CD14-positive monocyte (primary cell): ENCODE measurements at regions not wholly inside any gene's neighbourhood (a gene's known extent, or its start where the extent isn't known, plus 50 kb on each side); places are given as distances from the start of the nearest gene placed in this dataset.

Experiments used
- DNase-seq, 3 donors: peaks; one replicate each; pipeline ENCODE4 v3.0.0-alpha.2; 2011 to 2022
- H2AFZ ChIP-seq: 2 replicates; pipeline ENCODE4 v1.6.0; 2012; ENCODE audit warnings: mild to moderate bottlenecking, low read depth, low read length, inconsistent platforms; ENCODE audit not compliant: insufficient read depth, poor library complexity, severe bottlenecking
- H3K27ac ChIP-seq, 2 donors: 1 replicate in 1 of 2; 2 replicates in 1 of 2; pipeline ENCODE4 v1.5.1; 2012 to 2013; ENCODE audit warnings: low read length in 2 of 2, control low read depth in 1 of 2, inconsistent platforms in 1 of 2, low read depth in 1 of 2, mild to moderate bottlenecking in 1 of 2
- H3K27me3 ChIP-seq, 2 donors: one replicate each; pipeline versions ENCODE4 v1.6.0 to v1.6.1; 2011 to 2013; ENCODE audit warnings: low read length in 2 of 2; ENCODE audit not compliant: control insufficient read depth in 2 of 2, insufficient read depth in 2 of 2
- H3K36me3 ChIP-seq, 2 donors: replicated peaks in 1 of 2; 1 replicate in 1 of 2; 2 replicates in 1 of 2; pipeline versions ENCODE4 v1.5.1 to v1.6.1; 2012 to 2013; ENCODE audit warnings: low read length in 2 of 2, control low read depth in 1 of 2, inconsistent platforms in 1 of 2, mild to moderate bottlenecking in 1 of 2; ENCODE audit not compliant: insufficient read depth in 2 of 2, control insufficient read depth in 1 of 2
- H3K4me1 ChIP-seq, 2 donors: 1 replicate in 1 of 2; 2 replicates in 1 of 2; pipeline versions ENCODE4 v1.5.1 to v1.6.1; 2012 to 2013; ENCODE audit warnings: low read length in 2 of 2, control low read depth in 1 of 2, inconsistent platforms in 1 of 2, mild to moderate bottlenecking in 1 of 2, moderate library complexity in 1 of 2; ENCODE audit not compliant: insufficient read depth in 2 of 2, control insufficient read depth in 1 of 2
- H3K4me2 ChIP-seq: replicated peaks from 2 replicates; pipeline ENCODE3; 2012; ENCODE audit warnings: low read length, moderate library complexity, mild to moderate bottlenecking; ENCODE audit not compliant: poor library complexity, severe bottlenecking; ENCODE audit errors: extremely low read depth
- H3K4me3 ChIP-seq, 3 experiments: fragments of 200-600 bp in 1 of 3; sonication (generic) in 1 of 3; replicated peaks in 1 of 3; 1 replicate in 2 of 3; 2 replicates in 1 of 3; pipeline ENCODE4 v1.5.1; 2011 to 2013; ENCODE audit warnings: low read length in 3 of 3, mild to moderate bottlenecking in 3 of 3, control low read depth in 2 of 3, low read depth in 2 of 3, inconsistent platforms in 1 of 3, moderate library complexity in 1 of 3
- H3K79me2 ChIP-seq: 2 replicates; pipeline ENCODE4 v1.6.0; 2012; ENCODE audit warnings: mild to moderate bottlenecking, control low read depth, inconsistent platforms, low read length, moderate library complexity; ENCODE audit not compliant: insufficient read depth
- H3K9ac ChIP-seq: 2 replicates; pipeline ENCODE4 v1.6.0; 2017; ENCODE audit warnings: low read length, mild to moderate bottlenecking; ENCODE audit not compliant: insufficient read depth, poor library complexity, severe bottlenecking
- H3K9me3 ChIP-seq, 2 donors: replicated peaks in 1 of 2; 1 replicate in 1 of 2; 2 replicates in 1 of 2; pipeline versions ENCODE4 v1.5.1 to v1.6.1; 2012 to 2013; ENCODE audit warnings: low read length in 2 of 2, control low read depth in 1 of 2; ENCODE audit not compliant: control insufficient read depth in 1 of 2, insufficient read depth in 1 of 2
- H4K20me1 ChIP-seq: 2 replicates; pipeline ENCODE4 v1.6.0; 2012; ENCODE audit warnings: mild to moderate bottlenecking, low read length, control low read depth, moderate library complexity; ENCODE audit not compliant: insufficient read depth
- H3K27ac Mint-ChIP-seq, 7 donors: one replicate each; pipeline ENCODE4 v1.8.0; 2020; ENCODE audit warnings: mild to moderate bottlenecking in 7 of 7, mixed read lengths in 7 of 7, moderate library complexity in 6 of 7, inconsistent platforms in 2 of 7
- H3K27me3 Mint-ChIP-seq, 3 donors: one replicate each; pipeline ENCODE4 v1.8.0; 2021 to 2022; ENCODE audit warnings: low read depth in 3 of 3, mild to moderate bottlenecking in 3 of 3, mixed read lengths in 3 of 3, moderate library complexity in 3 of 3, inconsistent platforms in 1 of 3
- H3K36me3 Mint-ChIP-seq, 2 donors: one replicate each; pipeline ENCODE4 v1.8.0; 2020; ENCODE audit warnings: mixed read lengths in 2 of 2, inconsistent platforms in 1 of 2, mild to moderate bottlenecking in 1 of 2
- H3K4me1 Mint-ChIP-seq: one replicate; pipeline ENCODE4 v1.8.0; 2020; ENCODE audit warnings: mild to moderate bottlenecking, mixed read lengths
- H3K4me3 Mint-ChIP-seq, 2 donors: one replicate each; pipeline ENCODE4 v1.8.0; 2020; ENCODE audit warnings: mild to moderate bottlenecking in 2 of 2, mixed read lengths in 2 of 2, moderate library complexity in 1 of 2
- H3K9me3 Mint-ChIP-seq, 7 donors: one replicate each; pipeline ENCODE4 v1.8.0; 2020 to 2022; ENCODE audit warnings: mixed read lengths in 7 of 7, mild to moderate bottlenecking in 6 of 7, moderate library complexity in 6 of 7, inconsistent platforms in 2 of 7
- WGBS: methylation state at CpG from one replicate; pipeline ENCODE4 v1.1.5; 2013; ENCODE audit warnings: missing lambda C conversion rate; ENCODE audit not compliant: insufficient coverage; 5-methylcytosine and 5-hydroxymethylcytosine counted together
- intact Hi-C, 2 donors: fragments of 100-400 bp; cut with micrococcal nuclease; formaldehyde crosslinking; loops; one replicate each; pipeline versions ENCODE4 v1.15.0 to v1.15.1; 2023
- TF ChIP-seq, protein P1 (sequence below): fragments of 200-600 bp; IDR thresholded peaks from one replicate; pipeline ENCODE4 v1.8.0; 2022; ENCODE audit warnings: antibody characterized with exemption, mild to moderate bottlenecking

DNA sequence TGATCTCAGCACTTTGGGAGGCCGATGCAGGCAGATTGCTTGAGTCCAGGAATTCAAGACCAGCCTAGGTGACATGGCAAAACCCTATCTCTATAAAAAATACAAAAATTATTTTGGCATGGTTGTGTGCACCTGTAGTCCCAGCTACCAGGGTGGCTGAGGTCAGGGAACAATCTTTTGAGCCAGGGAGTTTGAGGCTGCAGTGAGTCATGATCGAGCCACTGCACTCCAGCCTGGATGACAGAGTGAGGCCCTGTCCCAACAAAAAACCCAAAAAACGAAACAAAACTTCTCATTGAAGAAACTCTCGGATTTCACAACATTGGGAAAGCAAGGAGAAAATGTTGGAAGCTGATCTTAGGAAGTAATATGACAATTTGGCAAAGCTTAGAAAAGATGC, 317.3 kb upstream of the MGAT5 start:
- Mint-ChIP-seq H3K27ac (no peak overlapping the region), H3K9me3 (peaks cover 0 to 2% (median 0%) of the 10 kb centered on the region in 7 donors), H3K4me1 (no peaks in the 10 kb centered on the region), H3K36me3 (no peaks in the 10 kb centered on the region), H3K4me3 (no peak overlapping the region), H3K27me3 (peaks cover 0 to 5% (median 1%) of the 10 kb centered on the region in 3 donors)
- TF ChIP-seq, protein P1, sequence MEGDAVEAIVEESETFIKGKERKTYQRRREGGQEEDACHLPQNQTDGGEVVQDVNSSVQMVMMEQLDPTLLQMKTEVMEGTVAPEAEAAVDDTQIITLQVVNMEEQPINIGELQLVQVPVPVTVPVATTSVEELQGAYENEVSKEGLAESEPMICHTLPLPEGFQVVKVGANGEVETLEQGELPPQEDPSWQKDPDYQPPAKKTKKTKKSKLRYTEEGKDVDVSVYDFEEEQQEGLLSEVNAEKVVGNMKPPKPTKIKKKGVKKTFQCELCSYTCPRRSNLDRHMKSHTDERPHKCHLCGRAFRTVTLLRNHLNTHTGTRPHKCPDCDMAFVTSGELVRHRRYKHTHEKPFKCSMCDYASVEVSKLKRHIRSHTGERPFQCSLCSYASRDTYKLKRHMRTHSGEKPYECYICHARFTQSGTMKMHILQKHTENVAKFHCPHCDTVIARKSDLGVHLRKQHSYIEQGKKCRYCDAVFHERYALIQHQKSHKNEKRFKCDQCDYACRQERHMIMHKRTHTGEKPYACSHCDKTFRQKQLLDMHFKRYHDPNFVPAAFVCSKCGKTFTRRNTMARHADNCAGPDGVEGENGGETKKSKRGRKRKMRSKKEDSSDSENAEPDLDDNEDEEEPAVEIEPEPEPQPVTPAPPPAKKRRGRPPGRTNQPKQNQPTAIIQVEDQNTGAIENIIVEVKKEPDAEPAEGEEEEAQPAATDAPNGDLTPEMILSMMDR = no peak
- Histone ChIP-seq H3K27me3 (no peaks in the 10 kb centered on the region), H3K4me3 (no peak overlapping the region), H2AFZ (no peak overlapping the region), H3K36me3 (no peaks in the 10 kb centered on the region), H4K20me1 (no peaks in the 10 kb centered on the region), H3K4me2 (no peak overlapping the region), H3K4me1 (no peaks in the 10 kb centered on the region), H3K27ac (no peak overlapping the region), H3K9ac (no peak overlapping the region), H3K9me3 (no peaks in the 10 kb centered on the region), H3K79me2 (no peaks in the 10 kb centered on the region)
- WGBS = 85% methylated on average over 2 of the region's 4 CpGs
- intact Hi-C loops = no loop called here
- DNase-seq = no peak

GRCh38 chr2:133937669-133938068, 316.2 kb upstream of the MGAT5 start:
- no peaks in the 10 kb centered on the region for H3K27me3 ChIP-seq
- no peak overlapping the region for H3K9ac ChIP-seq
- H3K27me3 Mint-ChIP-seq = peaks cover 0 to 5% (median 3%) of the 10 kb centered on the region in 3 donors
- H3K4me1 ChIP-seq = no peaks in the 10 kb centered on the region
- DNase-seq = no peak
- H3K4me3 ChIP-seq = no peak overlapping the region
- no peak overlapping the region for H3K4me2 ChIP-seq
- H3K36me3 ChIP-seq = no peaks in the 10 kb centered on the region
- H3K36me3 Mint-ChIP-seq = no peaks in the 10 kb centered on the region
- H3K9me3 ChIP-seq = no peaks in the 10 kb centered on the region
- H4K20me1 ChIP-seq = no peaks in the 10 kb centered on the region
- H3K27ac Mint-ChIP-seq = no peak overlapping the region
- intact Hi-C loops = no loop called here
- H3K4me3 Mint-ChIP-seq = no peak overlapping the region
- no peaks in the 10 kb centered on the region for H3K79me2 ChIP-seq
- no peak overlapping the region for H3K27ac ChIP-seq
- TF ChIP-seq, protein P1 = no peak
- peaks cover 0 to 2% (median 0%) of the 10 kb centered on the region in 7 donors for H3K9me3 Mint-ChIP-seq
- WGBS = 89% methylated on average over 3 of the region's 7 CpGs
- H2AFZ ChIP-seq = no peak overlapping the region
- H3K4me1 Mint-ChIP-seq = no peaks in the 10 kb centered on the region
